GM18870 (cell line): ENCODE measurements at regions not wholly inside any gene's neighbourhood (a gene's known extent, or its start where the extent isn't known, plus 50 kb on each side); places are given as distances from the start of the nearest gene placed in this dataset.
A peak's percentile ranks its signal among the peaks of the same experiment; 100 is the strongest.
"Not testable (repeated sequence)": the region's sequence is repeated elsewhere in the genome, so short reads cannot be mapped to it uniquely, and the experiment has no call there.

Source experiments
- ATAC-seq: cut with Tn5 transposase; IDR thresholded peaks from one replicate; pipeline ENCODE4 v1.9.1; 2021; ENCODE audit warnings: moderate library complexity; ENCODE audit not compliant: unreplicated experiment

DNA sequence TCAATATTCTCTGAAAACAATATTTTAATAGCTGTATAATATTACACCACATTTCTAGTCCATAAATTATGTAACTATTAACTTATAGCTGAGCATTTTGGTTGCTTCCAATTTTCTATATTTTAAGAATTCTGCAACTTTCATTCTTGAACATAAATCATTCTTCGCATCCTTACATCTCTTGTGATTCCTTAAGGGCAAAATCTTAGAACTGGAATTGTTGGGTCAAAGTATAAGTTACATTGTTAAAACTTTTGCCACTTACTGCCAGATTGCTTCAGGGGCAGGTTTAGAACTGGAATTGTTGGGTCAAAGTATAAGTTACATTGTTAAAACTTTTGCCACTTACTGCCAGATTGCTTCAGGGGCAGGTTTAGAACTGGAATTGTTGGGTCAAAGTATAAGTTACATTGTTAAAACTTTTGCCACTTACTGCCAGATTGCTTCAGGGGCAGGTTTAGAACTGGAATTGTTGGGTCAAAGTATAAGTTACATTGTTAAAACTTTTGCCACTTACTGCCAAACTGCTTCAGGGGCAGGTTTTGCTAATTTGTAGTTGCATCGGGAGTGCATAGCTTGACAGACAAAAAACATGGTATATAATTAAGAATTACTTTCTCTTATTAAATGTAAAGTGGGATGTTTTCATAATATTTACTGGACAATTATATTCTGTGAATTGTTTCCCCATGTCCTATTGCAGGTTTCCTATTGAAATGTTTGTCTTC lies 179.9 kb upstream of the OR13F1 start:
- ATAC-seq: not testable (repeated sequence)

DNA sequence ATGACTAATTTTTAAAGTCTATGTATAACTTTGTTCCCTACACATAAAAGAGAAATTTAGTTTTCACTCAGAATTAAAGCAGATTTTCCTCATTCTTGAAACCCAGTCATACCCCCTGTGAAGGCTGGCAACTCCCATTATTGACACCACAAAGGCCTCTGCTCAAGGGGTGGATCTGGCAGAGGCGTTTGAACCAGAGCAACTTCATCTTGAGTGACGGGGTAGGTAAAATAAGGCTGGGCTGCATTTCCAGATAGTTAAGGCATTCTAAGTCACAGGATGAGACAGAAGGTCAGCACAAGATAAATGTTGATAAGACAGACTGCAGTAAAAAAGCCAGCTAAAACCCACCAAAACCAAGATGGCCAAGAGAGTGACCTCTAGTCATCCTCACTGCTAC lies 177.2 kb upstream of the OR13F1 start:
- ATAC-seq: no peak

- no peak for ATAC-seq
Observed at GRCh38 chr9:104329245-104329644, 174.8 kb upstream of the OR13F1 start.

- no peak for ATAC-seq
Observed at GRCh38 chr9:104330841-104331240, 173.2 kb upstream of the OR13F1 start.

GRCh38 chr9:104334549-104334948 lies 169.5 kb upstream of the OR13F1 start:
- ATAC-seq: no peak

GRCh38 chr9:104339692-104340091 lies 164.4 kb upstream of the OR13F1 start:
- no peak for ATAC-seq

- no peak for ATAC-seq
Observed at GRCh38 chr9:104342552-104342951, 161.5 kb upstream of the OR13F1 start.

- no peak for ATAC-seq
Observed at GRCh38 chr9:104345061-104345460, 159.0 kb upstream of the OR13F1 start.

DNA sequence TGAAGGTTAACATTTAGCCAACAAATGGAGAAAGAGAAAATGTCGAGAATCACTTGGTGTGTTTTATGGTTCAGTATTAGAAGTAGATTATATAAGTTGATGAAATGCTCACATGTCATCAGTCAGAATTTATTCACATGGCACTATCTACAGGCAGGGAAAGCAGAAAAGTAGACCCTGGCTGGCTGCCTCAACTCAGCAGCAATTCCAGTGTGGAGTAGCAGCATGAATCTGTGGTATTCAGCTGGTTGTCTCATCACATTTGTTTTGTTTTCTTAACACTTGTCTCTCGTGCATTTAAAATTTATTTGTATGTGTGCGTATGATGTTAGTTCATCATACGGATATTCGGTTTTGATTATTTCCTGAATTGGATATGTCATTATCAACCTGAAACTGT lies 153.5 kb upstream of the OR13F1 start:
- ATAC-seq: no peak

GRCh38 chr9:104351726-104352125 lies 152.3 kb upstream of the OR13F1 start:
- no peak for ATAC-seq

GRCh38 chr9:104361207-104361606 lies 142.9 kb upstream of the OR13F1 start:
- no peak for ATAC-seq

DNA sequence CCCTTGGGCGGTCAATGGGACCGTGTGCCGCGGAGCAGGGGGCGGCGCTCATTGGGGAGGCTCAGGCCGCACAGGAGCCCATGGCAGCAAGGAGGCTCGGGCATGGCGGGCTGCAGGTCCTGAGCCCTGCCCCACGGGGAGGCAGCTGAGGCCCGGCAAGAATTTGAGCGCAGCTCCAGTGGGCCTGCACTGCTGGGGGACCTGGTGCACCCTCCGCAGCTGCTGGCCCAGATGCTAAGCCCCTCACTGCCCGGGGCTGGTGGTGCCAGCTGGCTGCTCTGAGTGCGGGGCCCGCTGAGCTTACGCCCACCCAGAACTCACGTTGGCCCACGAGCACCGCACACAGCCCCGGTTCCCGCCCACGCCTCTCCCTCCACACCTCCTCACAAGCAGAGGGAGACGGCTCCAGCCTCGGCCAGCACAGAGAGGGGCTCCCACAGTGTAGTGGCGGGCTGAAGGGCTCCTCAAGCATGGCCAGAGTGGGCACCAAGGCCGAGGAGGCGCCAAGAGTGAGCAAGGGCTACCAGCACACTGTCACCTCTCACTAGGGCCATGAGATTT lies 141.1 kb upstream of the OR13F1 start:
- no peak for ATAC-seq

DNA sequence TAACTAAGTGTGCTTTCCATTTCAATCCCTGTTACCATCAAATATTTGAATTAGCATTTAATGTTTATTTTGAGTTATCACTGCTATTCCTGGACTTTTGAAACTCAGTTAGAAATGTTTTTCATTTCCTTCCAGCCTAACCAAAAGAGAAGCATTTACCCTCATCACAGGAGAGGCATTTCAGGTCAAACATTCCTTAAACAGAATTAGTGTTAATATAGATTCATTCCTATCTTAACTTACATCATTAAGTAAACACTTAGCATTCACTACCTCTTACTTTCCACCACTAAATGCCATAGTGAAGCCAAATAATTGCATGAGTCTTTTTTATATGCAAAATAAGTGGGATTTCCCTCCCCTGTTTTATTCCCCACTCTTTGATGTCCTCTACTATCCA lies 136.6 kb upstream of the OR13F1 start:
- no peak for ATAC-seq

DNA sequence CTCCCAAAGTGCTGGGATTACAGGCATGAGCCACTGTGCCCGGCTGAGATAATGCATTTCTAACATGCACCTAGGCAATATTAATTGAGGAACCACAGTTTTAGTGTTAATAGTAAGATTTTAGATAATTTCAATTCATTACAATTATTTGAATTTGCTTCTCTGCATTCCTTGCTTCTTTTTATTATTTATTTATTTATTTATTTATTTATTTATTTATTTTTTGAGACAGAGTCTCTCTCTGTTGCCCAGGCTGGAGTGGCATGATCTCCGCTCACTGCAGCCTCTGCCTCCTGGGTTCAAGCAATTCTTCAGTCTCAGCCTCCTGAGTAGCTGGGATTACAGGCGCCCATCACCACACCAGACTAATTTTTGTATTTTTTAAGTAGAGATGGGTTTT lies 135.7 kb upstream of the OR13F1 start:
- not testable (repeated sequence) for ATAC-seq

DNA sequence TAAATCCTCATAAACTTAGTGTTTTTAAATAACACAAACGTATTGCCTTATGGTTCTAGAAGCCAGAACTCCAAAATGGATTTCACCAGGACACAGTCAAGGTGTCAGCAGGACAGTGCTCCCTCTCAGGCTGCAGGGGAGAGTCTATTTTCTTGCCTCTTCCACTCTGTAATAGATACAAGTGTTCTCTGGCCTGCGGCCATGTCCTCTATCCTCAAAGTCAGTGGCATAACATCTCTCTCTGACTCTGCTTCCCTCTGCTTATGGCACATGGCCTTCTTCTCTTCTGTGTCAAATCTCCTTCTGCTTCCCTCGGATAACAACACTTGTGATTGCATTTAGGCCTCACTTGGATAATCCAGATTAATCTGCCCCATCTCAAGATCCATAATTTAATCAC lies 129.4 kb upstream of the OR13F1 start:
- no peak for ATAC-seq

GRCh38 chr9:104386013-104386412 lies 118.0 kb upstream of the OR13F1 start:
- ATAC-seq: no peak

DNA sequence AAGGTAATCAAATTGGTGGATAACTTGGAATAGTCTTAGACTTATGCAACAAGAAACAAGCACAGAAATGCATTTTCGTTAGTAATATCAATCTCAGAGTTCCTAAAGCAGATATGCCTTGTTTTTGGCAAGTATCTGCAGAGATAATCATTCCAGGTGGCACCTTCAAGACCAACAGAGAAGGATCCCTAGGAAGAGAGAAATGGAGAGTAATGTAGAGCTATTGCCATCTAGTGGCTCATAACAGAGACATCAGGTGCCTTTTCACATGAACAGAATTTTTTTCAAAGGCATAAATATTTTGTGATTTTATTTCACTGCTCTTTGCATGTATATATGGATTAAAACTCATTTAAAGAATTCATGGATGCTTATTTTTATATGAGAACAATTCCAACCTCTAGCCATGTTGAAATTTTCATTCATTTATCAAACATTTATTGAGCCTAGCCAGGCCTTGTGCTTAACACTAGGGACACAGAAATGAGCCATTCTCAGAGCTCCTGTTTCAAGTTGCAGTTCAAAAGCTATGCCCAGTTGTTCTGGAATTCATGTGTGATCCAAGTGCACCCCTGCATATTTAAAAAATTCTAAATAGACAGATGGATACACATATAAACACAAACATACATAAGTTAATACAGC lies 117.5 kb upstream of the OR13F1 start:
- ATAC-seq: peak; percentile 79

DNA sequence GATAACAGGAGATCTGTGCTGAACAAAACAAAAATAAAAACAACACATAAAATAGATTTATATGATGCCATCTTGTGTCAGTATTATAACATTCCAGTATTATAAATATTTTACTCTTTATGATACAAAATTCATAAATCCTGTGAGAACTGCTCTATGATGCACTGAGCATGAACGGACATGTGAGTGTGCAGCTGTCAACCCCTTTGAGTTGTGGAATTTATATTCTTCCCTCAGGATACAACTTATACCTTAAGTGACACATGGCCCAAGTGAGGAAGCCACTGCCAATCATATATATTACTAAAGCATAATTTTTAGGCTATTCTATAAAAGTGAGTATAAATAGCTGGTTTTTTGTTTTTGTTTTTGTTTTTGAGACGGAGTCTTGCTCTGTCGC lies 116.0 kb upstream of the OR13F1 start:
- no peak for ATAC-seq

DNA sequence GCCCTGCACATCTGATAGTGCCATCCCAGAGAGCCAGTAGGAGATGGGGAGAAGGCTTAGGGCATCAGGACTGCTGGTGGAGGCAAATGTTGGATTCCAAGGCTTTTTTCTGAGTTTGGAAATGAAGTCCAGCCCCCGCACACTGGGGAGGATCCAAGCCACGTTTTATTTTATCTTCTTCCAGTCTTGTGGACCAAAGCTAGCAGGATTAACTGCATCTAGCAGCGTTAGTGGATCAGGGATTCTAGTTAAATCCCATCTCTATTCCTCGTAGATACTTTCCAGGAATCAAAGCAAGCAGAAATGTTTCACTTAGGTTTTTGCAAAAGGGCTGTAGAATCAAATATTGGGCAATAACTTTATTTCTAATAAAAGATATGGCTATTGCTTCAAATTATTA lies 114.7 kb upstream of the OR13F1 start:
- no peak for ATAC-seq

- not testable (repeated sequence) for ATAC-seq
Observed at GRCh38 chr9:104394901-104395300, 109.2 kb upstream of the OR13F1 start.

GRCh38 chr9:104412238-104412637 lies 91.8 kb upstream of the OR13F1 start:
- no peak for ATAC-seq

DNA sequence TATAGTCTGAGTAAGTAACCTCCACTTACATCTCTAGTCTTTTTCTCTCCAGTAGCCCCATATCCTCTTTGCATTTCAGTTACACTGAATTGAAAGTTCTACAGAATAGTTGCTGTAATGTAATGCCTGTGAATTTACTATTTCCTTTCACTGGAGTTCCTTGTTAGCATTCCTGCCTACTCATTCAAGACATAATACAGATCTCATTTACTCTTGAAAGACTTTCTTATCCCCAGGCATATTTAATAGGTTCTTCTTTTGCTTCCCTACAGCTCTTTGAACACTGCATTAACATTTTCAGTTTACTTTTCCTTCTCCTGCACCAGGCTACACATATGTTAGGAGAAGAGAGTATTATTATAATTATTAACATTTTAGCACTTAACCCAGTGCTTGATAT lies 87.6 kb upstream of the OR13F1 start:
- no peak for ATAC-seq
